Peyer's patch (tissue), 4 donors: ENCODE measurements at regions not wholly inside any gene's neighbourhood (a gene's known extent, or its start where the extent isn't known, plus 50 kb on each side); places are given as distances from the start of the nearest gene placed in this dataset.

ENCODE experiments used
- POLR2A ChIP-seq, 2 donors: fragments of 450-650 bp; IDR thresholded peaks; one replicate each; pipeline ENCODE4 v1.5.1; 2017; ENCODE audit warnings: antibody characterized with exemption in 2 of 2, mild to moderate bottlenecking in 2 of 2, moderate library complexity in 2 of 2
- TF ChIP-seq, protein P1 (sequence below), 6 experiments: fragments of 450-650 bp in 4 of 6; fragments of 200-600 bp in 2 of 6; sonication (generic) in 1 of 6; IDR thresholded peaks; one replicate each; pipeline ENCODE4 v1.5.1; 2017 to 2019; ENCODE audit warnings: antibody characterized with exemption in 6 of 6, mild to moderate bottlenecking in 3 of 6, moderate library complexity in 1 of 6

DNA sequence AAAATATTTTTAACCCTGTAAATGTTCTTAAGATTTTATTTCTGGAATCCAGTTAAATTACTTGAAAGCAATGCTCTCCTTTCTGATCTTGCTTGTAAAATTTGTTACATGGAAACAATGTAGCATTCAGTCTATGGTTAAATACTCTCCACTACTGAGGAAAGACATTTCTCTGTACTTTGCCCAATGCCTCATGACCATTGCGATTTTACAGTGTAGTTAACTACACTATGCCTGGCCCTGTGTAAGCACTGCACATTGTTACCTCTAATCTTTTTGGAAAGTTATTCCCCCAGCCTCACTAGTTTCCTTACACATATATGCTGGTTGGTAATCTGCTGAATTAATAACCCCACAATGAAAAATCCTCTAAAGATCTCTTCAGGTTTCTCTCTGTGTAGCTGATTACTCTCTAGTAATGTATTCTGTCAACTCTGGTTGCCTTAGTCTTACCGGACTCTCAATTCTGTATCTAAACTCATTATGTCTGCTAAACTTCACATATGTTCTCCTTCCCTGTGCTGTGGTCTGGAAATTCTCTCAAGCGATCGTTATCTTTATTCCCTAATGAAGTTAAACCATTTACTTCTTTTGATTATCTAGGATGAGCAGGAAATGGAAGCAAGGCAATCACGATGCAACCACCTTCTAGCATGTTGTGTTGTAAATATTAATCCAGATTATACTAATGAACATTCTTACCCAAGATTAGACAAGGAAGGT, 58.7 kb upstream of the TMEM106B start:
- TF ChIP-seq, protein P1, sequence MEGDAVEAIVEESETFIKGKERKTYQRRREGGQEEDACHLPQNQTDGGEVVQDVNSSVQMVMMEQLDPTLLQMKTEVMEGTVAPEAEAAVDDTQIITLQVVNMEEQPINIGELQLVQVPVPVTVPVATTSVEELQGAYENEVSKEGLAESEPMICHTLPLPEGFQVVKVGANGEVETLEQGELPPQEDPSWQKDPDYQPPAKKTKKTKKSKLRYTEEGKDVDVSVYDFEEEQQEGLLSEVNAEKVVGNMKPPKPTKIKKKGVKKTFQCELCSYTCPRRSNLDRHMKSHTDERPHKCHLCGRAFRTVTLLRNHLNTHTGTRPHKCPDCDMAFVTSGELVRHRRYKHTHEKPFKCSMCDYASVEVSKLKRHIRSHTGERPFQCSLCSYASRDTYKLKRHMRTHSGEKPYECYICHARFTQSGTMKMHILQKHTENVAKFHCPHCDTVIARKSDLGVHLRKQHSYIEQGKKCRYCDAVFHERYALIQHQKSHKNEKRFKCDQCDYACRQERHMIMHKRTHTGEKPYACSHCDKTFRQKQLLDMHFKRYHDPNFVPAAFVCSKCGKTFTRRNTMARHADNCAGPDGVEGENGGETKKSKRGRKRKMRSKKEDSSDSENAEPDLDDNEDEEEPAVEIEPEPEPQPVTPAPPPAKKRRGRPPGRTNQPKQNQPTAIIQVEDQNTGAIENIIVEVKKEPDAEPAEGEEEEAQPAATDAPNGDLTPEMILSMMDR (IDR thresholded peaks at IDR 0.05): no peak
- TF ChIP-seq POLR2A (IDR thresholded peaks at IDR 0.05): no peak
